EH (cell line): ENCODE measurements at regions not wholly inside any gene's neighbourhood (a gene's known extent, or its start where the extent isn't known, plus 50 kb on each side); places are given as distances from the start of the nearest gene placed in this dataset.
"Not testable (repeated sequence)": the region's sequence is repeated elsewhere in the genome, so short reads cannot be mapped to it uniquely, and the experiment has no call there.

ENCODE experiments used
- DNase-seq: peaks from one replicate; pipeline ENCODE4 v3.0.0-alpha.2; 2015; ENCODE audit warnings: low read depth

- not testable (repeated sequence) for DNase-seq
Measured at GRCh38 chr11:116666673-116667249, 106.0 kb downstream of the BUD13 start.

DNA sequence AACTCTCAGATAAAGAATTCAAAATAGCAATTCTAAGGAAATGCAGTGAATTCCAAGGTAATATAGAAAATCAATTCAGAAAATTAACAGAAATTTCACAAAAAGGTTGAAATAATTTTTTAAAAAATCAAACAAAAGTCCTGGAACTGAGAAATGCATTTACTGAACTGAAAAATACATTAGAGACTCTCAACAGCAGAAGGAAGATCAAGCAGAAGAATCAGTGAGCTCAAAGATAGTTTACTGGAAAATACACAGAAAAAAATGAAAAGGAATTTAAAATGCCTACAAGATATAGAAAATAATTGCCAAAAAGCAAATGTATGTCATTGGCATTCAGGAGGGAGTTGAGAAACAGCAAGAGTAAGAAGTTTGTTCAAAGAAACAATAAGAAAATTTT, 107.3 kb downstream of the BUD13 start:
- DNase-seq = no peak

- no peak for DNase-seq
Measured at GRCh38 chr11:116661056-116661455, 111.7 kb downstream of the BUD13 start.

DNA sequence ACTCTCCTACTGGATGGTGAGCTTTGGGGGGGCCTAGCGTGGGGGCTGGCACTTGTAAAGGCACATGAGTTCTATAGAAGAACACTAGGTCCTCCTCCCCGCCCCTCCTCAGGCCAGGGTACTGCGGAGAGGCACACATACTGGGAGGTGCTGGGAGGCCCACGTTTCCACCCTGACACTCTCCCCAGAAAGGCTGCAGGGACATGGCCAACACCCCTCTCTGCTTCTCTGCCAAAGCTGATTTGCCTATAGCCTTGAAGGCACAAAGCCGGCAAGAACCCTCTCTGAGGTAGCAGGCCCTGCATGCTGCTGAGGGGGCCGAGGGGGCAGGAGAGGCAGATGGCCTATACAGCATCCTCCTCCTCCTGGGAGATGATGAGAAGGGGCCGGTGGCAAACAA, 112.8 kb downstream of the BUD13 start:
- no peak for DNase-seq

DNA sequence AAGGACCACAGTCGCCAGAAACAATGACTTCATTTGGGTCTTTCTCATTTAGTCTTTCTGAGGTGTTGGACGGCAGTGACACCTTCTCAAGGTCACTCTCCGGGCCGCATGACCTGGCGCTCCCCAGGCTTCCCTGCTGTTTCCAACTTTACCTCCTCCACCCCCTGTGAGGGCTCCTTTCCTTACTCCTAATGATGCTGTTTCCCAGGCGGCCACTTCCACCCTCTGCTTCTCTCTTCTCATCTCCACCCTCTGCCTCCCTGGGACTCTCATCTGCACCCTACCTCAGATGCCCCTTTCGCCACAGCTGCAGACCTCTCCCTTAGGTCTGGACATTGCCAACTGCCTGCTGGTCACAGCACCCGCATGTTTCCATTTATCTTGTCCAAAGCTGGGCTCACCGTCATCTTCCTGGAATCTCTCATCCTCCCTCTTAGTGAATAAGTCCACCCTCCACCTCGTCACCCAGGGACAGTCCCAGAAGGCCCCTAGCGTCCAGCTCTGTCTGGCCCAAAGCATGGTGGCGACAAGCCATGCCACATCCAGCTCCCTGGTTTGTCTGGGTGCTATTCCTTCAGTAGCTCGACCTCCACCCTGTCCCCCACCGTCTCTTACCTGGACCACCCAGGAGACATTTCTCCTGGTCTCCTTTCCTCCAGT, 113.8 kb downstream of the BUD13 start:
- no peak for DNase-seq

GRCh38 chr11:116657842-116658825, 114.7 kb downstream of the BUD13 start:
- peak; percentile 11 for DNase-seq

DNA sequence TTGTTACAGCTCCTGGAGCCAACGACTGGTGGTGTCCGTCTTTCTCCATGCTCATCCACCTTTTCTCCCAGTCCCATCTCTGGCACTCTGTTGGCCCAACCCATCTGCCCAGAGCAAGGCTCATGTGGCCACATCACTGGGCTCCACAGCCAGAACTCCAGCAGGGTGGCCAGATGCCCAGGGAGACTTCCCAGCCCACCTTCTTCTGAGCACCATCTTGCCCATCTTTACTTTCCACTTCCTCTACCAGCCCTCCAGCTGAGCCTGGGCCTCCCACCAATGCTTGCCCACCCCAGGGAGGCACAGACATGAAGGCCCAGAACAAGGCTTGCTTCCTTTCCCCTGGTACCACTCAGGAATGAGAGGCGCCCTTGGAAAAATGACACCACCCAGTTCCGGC, 116.8 kb downstream of the BUD13 start:
- DNase-seq = no peak

- no peak for DNase-seq
Measured at GRCh38 chr11:116654526-116654925, 118.3 kb downstream of the BUD13 start.

DNA sequence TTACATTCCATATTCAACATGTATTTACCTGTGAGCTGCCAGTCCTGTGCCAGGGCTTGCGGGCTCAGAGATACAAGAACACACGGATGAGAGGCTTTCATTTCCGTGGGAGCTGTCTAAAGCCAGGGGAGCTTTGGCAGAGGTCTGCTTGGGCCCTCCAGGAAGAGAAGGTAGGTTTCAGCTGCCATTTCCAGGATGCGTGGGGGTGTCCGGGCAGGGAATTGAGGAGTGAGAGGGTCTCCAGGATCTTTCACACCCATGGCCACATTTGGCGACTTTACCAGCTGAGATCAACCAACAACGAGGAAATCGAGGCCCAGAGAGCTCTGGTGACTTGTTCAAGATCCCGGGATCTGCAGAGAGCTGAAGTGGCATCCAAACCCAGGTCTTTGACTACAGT, 119.6 kb downstream of the BUD13 start:
- no peak for DNase-seq

- no peak for DNase-seq
Measured at GRCh38 chr11:116651737-116652237, 121.0 kb downstream of the BUD13 start.

GRCh38 chr11:116651098-116651736, 121.6 kb downstream of the BUD13 start:
- DNase-seq = no peak

GRCh38 chr11:116650052-116650451, 122.7 kb downstream of the BUD13 start:
- DNase-seq = no peak

GRCh38 chr11:116649268-116649667, 123.5 kb downstream of the BUD13 start:
- DNase-seq = no peak

DNA sequence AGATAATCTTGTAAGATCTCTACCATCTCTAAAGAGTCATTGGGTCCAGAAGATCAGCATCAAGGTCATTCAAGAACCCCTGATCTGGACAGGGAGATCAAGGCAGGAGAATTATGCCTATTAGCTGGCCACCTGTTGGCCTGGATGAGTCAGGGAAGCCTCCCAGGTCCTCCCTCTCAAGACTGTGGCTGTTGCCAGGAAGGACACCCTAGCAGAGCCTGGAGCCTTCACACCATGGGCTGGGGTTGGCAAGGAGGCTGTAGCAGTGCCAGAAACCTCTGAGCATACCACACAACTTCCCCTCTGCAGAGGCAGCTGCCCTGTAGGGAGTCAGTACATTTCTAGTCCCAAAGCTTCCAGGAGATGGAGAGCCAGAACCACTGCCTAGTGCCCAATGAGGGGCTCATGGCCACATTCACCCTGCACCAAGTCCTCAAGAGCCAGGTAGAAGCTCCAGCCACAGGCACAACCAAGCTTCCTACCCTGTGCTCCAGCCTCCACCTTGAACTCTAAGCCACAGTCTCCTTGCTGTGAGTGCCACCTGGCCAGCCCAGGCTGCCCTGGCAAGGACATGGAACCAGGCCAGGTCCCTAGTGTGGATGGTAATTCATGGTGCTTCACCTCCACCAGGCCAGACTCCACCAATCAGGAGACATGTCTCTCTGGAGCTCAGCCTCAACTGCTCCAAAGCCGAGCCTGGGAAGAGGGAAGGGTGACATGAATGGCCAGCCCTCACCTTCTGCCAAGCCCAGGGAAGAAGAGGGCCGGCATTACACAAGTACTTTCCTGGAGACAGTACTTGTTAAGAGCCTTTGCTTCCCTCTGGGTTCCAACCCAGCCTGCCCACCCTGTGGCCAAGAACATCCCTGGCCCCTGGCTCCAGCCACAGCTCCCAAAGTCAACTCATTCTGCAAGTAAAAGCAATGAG, 124.3 kb downstream of the BUD13 start:
- no peak for DNase-seq

- DNase-seq = no peak
Measured at GRCh38 chr11:116647305-116648080, 125.3 kb downstream of the BUD13 start.

DNA sequence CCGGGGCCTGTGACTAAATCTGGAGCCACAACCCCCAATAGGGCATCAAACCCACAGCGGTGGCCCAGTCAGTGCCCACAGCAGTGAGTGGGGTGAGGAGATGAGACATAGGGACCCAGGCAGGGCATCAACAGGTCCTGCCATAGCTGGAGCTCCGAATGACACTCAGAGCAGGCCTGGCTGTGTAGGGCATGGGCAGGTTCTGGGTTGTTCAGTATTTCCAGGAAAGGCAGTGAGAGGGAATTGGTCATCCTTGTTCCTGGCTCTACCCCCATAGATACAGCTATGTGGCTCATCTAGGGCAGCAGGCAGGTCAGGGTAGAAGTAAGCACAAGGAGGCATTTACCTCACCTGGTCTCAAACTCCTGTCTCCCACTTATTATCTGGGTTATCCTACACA, 126.6 kb downstream of the BUD13 start:
- no peak for DNase-seq

GRCh38 chr11:116644941-116645305, 127.9 kb downstream of the BUD13 start:
- DNase-seq = no peak

DNA sequence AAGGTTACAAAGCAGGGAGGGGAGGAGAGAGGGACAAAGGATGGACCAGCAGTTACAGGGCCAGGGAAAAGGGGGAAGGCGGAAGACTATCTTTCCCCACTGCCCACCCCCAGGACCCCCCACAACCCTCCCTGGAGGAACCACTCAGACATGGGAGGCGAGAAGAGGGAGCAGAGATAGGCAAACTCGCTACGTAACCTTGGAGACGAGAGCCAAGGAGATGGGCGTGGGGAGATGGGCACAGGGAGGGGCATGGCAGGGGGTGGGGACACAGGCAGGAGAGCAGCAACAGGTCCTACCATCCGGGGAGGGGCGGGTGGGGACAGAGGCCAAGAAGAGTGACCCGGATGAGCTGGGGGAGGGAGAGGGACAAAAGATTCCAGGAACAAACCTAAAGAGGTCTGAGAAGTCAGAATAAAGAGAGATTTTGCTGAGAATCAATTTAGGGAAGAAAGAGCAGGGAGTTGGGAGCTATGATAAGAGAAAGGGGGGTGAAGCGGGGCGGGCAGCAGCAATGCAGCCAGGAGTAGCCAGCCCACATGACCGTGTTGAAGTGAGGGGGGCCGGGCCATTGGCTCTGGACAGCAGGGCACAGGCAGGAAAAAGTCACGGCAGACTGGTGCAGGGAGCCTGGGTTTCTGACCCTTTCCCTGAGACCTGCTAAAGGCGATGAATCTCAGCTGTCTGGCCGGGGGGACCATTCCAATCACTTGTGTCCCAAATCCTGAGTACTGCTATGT, 128.4 kb downstream of the BUD13 start:
- no peak for DNase-seq

DNA sequence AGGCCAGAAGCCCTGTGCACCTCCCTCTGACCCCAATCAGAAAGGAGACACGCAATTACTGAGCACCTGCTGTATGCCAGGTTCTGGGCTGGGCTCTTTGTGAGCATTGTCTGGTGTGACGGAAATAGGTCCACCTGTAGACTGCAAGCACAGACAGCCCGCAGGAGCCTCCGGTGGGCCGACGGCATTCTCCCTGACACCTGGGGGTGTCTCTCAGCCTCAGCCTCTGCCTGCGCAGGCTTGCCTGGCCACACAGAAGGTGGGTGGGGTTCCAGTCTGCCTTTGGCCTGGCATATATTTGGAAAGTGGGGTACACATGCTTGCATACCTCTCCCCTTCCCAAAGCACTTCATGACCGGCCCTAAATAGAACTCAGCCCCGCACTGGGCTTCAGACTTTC, 129.3 kb downstream of the BUD13 start:
- DNase-seq = no peak

DNA sequence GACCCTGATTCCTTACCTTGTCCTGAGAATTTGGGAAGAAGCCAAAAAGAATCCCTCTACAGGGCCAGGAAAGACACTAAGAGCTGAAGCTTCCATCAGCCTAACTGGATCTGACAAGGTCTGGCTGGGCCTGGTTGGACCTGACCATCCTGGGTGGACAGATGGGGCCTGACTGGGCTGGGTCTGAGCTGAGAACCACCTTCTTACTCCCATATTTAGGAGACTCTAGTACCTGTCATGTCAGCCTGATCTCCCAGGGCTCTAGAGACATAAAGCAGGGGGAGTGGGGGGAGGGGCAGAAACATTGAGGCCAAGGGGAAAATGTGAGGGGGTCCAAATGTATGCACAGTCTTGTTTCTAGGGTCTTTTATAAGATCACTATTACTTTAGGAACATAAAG, 129.9 kb downstream of the BUD13 start:
- no peak for DNase-seq
